ENCODE measurements at regions not wholly inside any gene's neighbourhood (a gene's known extent, or its start where the extent isn't known, plus 50 kb on each side); places are given as distances from the start of the nearest gene placed in this dataset.
A peak's percentile ranks its signal among the peaks of the same experiment; 100 is the strongest.

GRCh38 chr2:128371248-128371630, 52.6 kb upstream of the HS6ST1 start:
- no peak for TF ChIP-seq CTCF (IDR thresholded peaks at IDR 0.05)
- no peak for TF ChIP-seq EP300 (IDR thresholded peaks at IDR 0.05)
- TF ChIP-seq POLR2A (IDR thresholded peaks at IDR 0.05): no peak
- peak overlapping the region in 2 of 4 donors; percentile 10 to 40 for H3K27ac ChIP-seq
- WGBS, 2 donors: 92 to 96% methylated on average over 8 of the region's 8 CpGs
- H3K4me1 ChIP-seq: peaks cover 0 to 24% (median 4%) of the 10 kb centered on the region in 4 donors
- no peaks in the 10 kb centered on the region for H3K27me3 ChIP-seq
- H3K9me3 ChIP-seq: no peaks in the 10 kb centered on the region
- H3K4me3 ChIP-seq: no peak overlapping the region
- H3K36me3 ChIP-seq: no peaks in the 10 kb centered on the region
- DNase-seq (ENCODE audit: low spot score in 2 of 2): no peak

GRCh38 chr2:128371648-128372345, 53.1 kb upstream of the HS6ST1 start:
- H3K27ac ChIP-seq: peak overlapping the region in 2 of 4 donors; percentile 10 to 40
- no peak overlapping the region for H3K4me3 ChIP-seq
- H3K27me3 ChIP-seq: no peaks in the 10 kb centered on the region
- H3K4me1 ChIP-seq: peaks cover 0 to 21% (median 4%) of the 10 kb centered on the region in 4 donors
- H3K9me3 ChIP-seq: no peaks in the 10 kb centered on the region
- no peak for DNase-seq (ENCODE audit: low spot score in 2 of 2)
- no peaks in the 10 kb centered on the region for H3K36me3 ChIP-seq
- TF ChIP-seq POLR2A (IDR thresholded peaks at IDR 0.05): no peak
- TF ChIP-seq EP300 (IDR thresholded peaks at IDR 0.05): no peak
- TF ChIP-seq CTCF (IDR thresholded peaks at IDR 0.05): no peak
- WGBS, 2 donors: 85 to 95% methylated on average over 5 to 11 of the region's 11 CpGs

GRCh38 chr2:128372621-128373341, 54.1 kb upstream of the HS6ST1 start:
- H3K4me1 ChIP-seq: peaks cover 0 to 22% (median 4%) of the 10 kb centered on the region in 4 donors

DNA sequence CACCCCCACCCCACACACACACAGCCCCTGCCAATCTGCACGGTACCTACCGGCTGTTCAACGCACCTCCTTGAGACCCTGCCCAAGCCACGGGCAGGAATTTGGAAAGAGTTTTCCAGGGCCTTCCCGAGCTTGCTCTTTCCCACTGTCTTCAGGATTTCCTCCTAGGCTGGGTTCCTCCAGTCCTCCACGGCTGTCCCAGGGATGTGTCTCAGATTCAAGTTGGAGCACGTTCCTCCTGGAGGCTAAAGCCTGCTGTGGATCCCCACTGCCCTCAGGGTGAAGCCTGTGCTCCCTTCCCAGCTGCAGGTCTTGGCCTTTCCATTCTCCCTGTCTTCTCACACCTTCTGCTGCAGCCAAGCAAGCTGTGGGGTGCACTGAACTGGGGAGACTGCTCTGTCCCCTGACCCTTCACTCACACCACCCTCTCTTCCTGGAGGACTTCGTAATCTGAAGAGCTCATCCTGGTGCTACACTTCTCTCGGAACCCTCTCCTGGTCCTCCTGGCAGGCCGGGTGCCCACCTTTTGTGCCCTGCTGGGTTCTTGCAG, 54.9 kb upstream of the HS6ST1 start:
- H3K4me1 ChIP-seq: peaks cover 0 to 29% (median 8%) of the 10 kb centered on the region in 4 donors

More at GRCh38 chr2:128372621-128373341, 54.1 kb upstream of the HS6ST1 start:
- no peak overlapping the region for H3K27ac ChIP-seq
- WGBS, 2 donors: 96 to 97% methylated on average over 24 of the region's 24 CpGs
- DNase-seq (ENCODE audit: low spot score in 2 of 2): no peak
- TF ChIP-seq POLR2A (IDR thresholded peaks at IDR 0.05) (no peak), CTCF (IDR thresholded peaks at IDR 0.05) (no peak), EP300 (IDR thresholded peaks at IDR 0.05) (no peak)
- H3K27me3 ChIP-seq: no peaks in the 10 kb centered on the region
- no peak overlapping the region for H3K4me3 ChIP-seq
- no peaks in the 10 kb centered on the region for H3K36me3 ChIP-seq
- H3K9me3 ChIP-seq: no peaks in the 10 kb centered on the region

More for the DNA sequence above, 54.9 kb upstream of the HS6ST1 start:
- Histone ChIP-seq H3K36me3 (no peaks in the 10 kb centered on the region), H3K27me3 (no peaks in the 10 kb centered on the region), H3K9me3 (no peaks in the 10 kb centered on the region), H3K4me3 (no peak overlapping the region), H3K27ac (peak overlapping the region in 3 of 4 donors; percentile 4 to 76 (median 62))
- DNase-seq (ENCODE audit: low spot score in 2 of 2): no peak
- TF ChIP-seq EP300 (IDR thresholded peaks at IDR 0.05) (no peak), CTCF (IDR thresholded peaks at IDR 0.05) (no peak), POLR2A (IDR thresholded peaks at IDR 0.05) (no peak)
- 90 to 94% methylated on average over 10 of the region's 10 CpGs for WGBS, 2 donors
